SU-DHL-6 (cell line): ENCODE measurements at regions not wholly inside any gene's neighbourhood (a gene's known extent, or its start where the extent isn't known, plus 50 kb on each side); places are given as distances from the start of the nearest gene placed in this dataset.

ENCODE experiments used
- EZH2phosphoT487 ChIP-seq: fragments of 200-600 bp; sonication (generic), shearing (Covaris generic); conservative IDR thresholded peaks from 2 replicates; pipeline ENCODE4 v1.6.1; 2018; ENCODE audit warnings: mild to moderate bottlenecking, antibody characterized with exemption, low read length, moderate library complexity, mixed read lengths
- TF ChIP-seq, protein P1 (sequence below): fragments of 200-600 bp; sonication (generic); IDR thresholded peaks from one replicate; pipeline ENCODE4 v1.5.1; 2017; ENCODE audit warnings: antibody characterized with exemption, mild to moderate bottlenecking, low read length, moderate library complexity; ENCODE audit not compliant: insufficient read depth, poor library complexity, severe bottlenecking

DNA sequence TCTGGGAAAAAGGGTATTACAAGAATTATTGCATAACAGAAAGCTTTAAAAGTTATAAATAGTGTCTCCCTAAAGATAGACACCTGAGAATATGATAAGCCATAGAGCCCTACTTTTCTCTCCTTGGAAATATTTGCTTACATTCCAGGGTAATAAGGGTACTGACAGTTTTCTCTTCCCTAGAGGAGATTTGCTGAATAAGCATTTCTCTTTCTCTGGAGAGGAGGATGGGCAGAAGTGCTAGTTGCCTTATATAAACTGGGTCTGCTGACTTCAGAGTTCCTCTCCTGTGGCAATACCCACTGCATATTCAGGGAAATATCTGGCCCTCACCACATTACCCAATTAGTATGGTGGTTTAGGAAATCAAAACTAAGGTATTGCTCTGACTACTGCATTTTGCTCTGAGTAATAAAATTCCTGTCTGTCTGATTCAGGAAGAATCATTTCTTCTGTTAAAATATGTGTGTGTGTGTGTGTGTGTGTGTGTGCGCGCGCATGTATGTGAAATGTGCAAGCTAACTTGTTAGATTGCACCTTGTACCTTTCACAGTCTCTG, 1391.3 kb downstream of the DSC3 start:
- TF ChIP-seq, protein P1, sequence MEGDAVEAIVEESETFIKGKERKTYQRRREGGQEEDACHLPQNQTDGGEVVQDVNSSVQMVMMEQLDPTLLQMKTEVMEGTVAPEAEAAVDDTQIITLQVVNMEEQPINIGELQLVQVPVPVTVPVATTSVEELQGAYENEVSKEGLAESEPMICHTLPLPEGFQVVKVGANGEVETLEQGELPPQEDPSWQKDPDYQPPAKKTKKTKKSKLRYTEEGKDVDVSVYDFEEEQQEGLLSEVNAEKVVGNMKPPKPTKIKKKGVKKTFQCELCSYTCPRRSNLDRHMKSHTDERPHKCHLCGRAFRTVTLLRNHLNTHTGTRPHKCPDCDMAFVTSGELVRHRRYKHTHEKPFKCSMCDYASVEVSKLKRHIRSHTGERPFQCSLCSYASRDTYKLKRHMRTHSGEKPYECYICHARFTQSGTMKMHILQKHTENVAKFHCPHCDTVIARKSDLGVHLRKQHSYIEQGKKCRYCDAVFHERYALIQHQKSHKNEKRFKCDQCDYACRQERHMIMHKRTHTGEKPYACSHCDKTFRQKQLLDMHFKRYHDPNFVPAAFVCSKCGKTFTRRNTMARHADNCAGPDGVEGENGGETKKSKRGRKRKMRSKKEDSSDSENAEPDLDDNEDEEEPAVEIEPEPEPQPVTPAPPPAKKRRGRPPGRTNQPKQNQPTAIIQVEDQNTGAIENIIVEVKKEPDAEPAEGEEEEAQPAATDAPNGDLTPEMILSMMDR: no peak
- no peak for TF ChIP-seq EZH2phosphoT487
